ENCODE measurements at regions not wholly inside any gene's neighbourhood (a gene's known extent, or its start where the extent isn't known, plus 50 kb on each side); places are given as distances from the start of the nearest gene placed in this dataset.

- no peaks in the 10 kb centered on the region for H4K20me1 ChIP-seq (ENCODE audit: insufficient read depth, low read length)
- H3K27ac ChIP-seq (ENCODE audit: low read depth, low read length, poor library complexity, severe bottlenecking): no peak overlapping the region
- no peaks in the 10 kb centered on the region for H3F3A ChIP-seq (ENCODE audit: insufficient read depth, low read length)
- no peaks in the 10 kb centered on the region for H3K9me2 ChIP-seq (ENCODE audit: low read depth, low read length)
- no peak overlapping the region for H3K9ac ChIP-seq (ENCODE audit: low read length)
- H3K36me3 ChIP-seq (ENCODE audit: insufficient read depth, low read length): no peaks in the 10 kb centered on the region
- no peak overlapping the region for H2AFZ ChIP-seq (ENCODE audit: low read length)
- no peak overlapping the region for H3K4me2 ChIP-seq (ENCODE audit: low read length)
- TF ChIP-seq, protein P1, sequence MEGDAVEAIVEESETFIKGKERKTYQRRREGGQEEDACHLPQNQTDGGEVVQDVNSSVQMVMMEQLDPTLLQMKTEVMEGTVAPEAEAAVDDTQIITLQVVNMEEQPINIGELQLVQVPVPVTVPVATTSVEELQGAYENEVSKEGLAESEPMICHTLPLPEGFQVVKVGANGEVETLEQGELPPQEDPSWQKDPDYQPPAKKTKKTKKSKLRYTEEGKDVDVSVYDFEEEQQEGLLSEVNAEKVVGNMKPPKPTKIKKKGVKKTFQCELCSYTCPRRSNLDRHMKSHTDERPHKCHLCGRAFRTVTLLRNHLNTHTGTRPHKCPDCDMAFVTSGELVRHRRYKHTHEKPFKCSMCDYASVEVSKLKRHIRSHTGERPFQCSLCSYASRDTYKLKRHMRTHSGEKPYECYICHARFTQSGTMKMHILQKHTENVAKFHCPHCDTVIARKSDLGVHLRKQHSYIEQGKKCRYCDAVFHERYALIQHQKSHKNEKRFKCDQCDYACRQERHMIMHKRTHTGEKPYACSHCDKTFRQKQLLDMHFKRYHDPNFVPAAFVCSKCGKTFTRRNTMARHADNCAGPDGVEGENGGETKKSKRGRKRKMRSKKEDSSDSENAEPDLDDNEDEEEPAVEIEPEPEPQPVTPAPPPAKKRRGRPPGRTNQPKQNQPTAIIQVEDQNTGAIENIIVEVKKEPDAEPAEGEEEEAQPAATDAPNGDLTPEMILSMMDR (IDR thresholded peaks at IDR 0.05; ENCODE audit: low read length): no peak
- no peak for TF ChIP-seq EZH2 (IDR thresholded peaks at IDR 0.05; ENCODE audit: borderline replicate concordance, low read length)
- no peaks in the 10 kb centered on the region for H3K79me2 ChIP-seq (ENCODE audit: insufficient read depth, low read length)
- no peak overlapping the region for H3K4me3 ChIP-seq (ENCODE audit: low read depth, low read length, poor library complexity, severe bottlenecking)
- H3K27me3 ChIP-seq (ENCODE audit: insufficient read depth, low read length): no peaks in the 10 kb centered on the region
- no peaks in the 10 kb centered on the region for H3K4me1 ChIP-seq (ENCODE audit: insufficient read depth, low read length, severe bottlenecking)
- H3K9me3 ChIP-seq (ENCODE audit: low read length): no peaks in the 10 kb centered on the region
These were observed 121.9 kb downstream of the GJA1 start for GRCh38 chr6:121557146-121557940.

- no peak for TF ChIP-seq EZH2 (IDR thresholded peaks at IDR 0.05; ENCODE audit: borderline replicate concordance, low read length)
- TF ChIP-seq, protein P1 (IDR thresholded peaks at IDR 0.05; ENCODE audit: low read length): no peak
- H3K79me2 ChIP-seq (ENCODE audit: insufficient read depth, low read length): no peaks in the 10 kb centered on the region
- no peak overlapping the region for H3K4me3 ChIP-seq (ENCODE audit: low read depth, low read length, poor library complexity, severe bottlenecking)
- no peaks in the 10 kb centered on the region for H3K27me3 ChIP-seq (ENCODE audit: insufficient read depth, low read length)
- no peak overlapping the region for H3K27ac ChIP-seq (ENCODE audit: low read depth, low read length, poor library complexity, severe bottlenecking)
- H3K4me1 ChIP-seq (ENCODE audit: insufficient read depth, low read length, severe bottlenecking): no peaks in the 10 kb centered on the region
- H3K4me2 ChIP-seq (ENCODE audit: low read length): no peak overlapping the region
- H4K20me1 ChIP-seq (ENCODE audit: insufficient read depth, low read length): no peaks in the 10 kb centered on the region
- H3K9me2 ChIP-seq (ENCODE audit: low read depth, low read length): no peaks in the 10 kb centered on the region
- no peaks in the 10 kb centered on the region for H3K9me3 ChIP-seq (ENCODE audit: low read length)
- no peak overlapping the region for H2AFZ ChIP-seq (ENCODE audit: low read length)
- no peaks in the 10 kb centered on the region for H3F3A ChIP-seq (ENCODE audit: insufficient read depth, low read length)
- no peak overlapping the region for H3K9ac ChIP-seq (ENCODE audit: low read length)
- no peaks in the 10 kb centered on the region for H3K36me3 ChIP-seq (ENCODE audit: insufficient read depth, low read length)
These were observed 124.3 kb downstream of the GJA1 start for GRCh38 chr6:121559611-121560269.

DNA sequence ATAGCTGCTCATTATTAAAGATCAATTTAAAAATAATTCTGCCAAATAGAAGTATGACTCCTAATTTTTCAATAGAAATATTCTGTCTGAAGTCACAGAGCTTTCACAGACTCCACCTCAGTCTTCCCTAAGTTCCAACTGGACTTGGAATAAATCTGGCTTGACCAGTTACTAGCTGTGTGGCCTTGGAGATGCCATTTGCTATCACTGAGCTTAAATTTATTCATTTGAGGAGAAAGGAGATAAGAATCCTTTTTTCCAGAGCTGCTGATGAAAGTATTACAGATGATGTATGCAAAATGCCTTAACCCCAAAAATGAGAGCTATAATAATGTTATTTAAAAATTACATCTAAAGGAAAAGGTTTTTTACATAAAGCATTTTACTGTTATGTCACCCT lies 125.0 kb downstream of the GJA1 start:
- Histone ChIP-seq H3F3A (ENCODE audit: insufficient read depth, low read length) (no peaks in the 10 kb centered on the region), H3K79me2 (ENCODE audit: insufficient read depth, low read length) (no peaks in the 10 kb centered on the region), H3K4me2 (ENCODE audit: low read length) (no peak overlapping the region), H4K20me1 (ENCODE audit: insufficient read depth, low read length) (no peaks in the 10 kb centered on the region), H3K9ac (ENCODE audit: low read length) (no peak overlapping the region), H3K36me3 (ENCODE audit: insufficient read depth, low read length) (no peaks in the 10 kb centered on the region), H3K9me3 (ENCODE audit: low read length) (no peaks in the 10 kb centered on the region), H3K27ac (ENCODE audit: low read depth, low read length, poor library complexity, severe bottlenecking) (no peak overlapping the region), H3K4me1 (ENCODE audit: insufficient read depth, low read length, severe bottlenecking) (no peaks in the 10 kb centered on the region), H3K27me3 (ENCODE audit: insufficient read depth, low read length) (no peaks in the 10 kb centered on the region), H3K9me2 (ENCODE audit: low read depth, low read length) (no peaks in the 10 kb centered on the region), H2AFZ (ENCODE audit: low read length) (no peak overlapping the region), H3K4me3 (ENCODE audit: low read depth, low read length, poor library complexity, severe bottlenecking) (no peak overlapping the region)
- TF ChIP-seq, protein P1 (IDR thresholded peaks at IDR 0.05; ENCODE audit: low read length): no peak
- no peak for TF ChIP-seq EZH2 (IDR thresholded peaks at IDR 0.05; ENCODE audit: borderline replicate concordance, low read length)

Measured in OCI-LY1 (cell line).